B cell (primary cell): ENCODE measurements at regions not wholly inside any gene's neighbourhood (a gene's known extent, or its start where the extent isn't known, plus 50 kb on each side); places are given as distances from the start of the nearest gene placed in this dataset.

ENCODE experiments used
- CTCF ChIP-seq: fragments of 200-600 bp; IDR thresholded peaks from one replicate; pipeline ENCODE4 v1.8.0; 2022; ENCODE audit warnings: antibody characterized with exemption, mild to moderate bottlenecking
- EZH2 ChIP-seq: IDR thresholded peaks from 2 replicates; pipeline ENCODE4 v1.6.1; 2012; ENCODE audit warnings: borderline replicate concordance, low read depth, mild to moderate bottlenecking, moderate library complexity, low read length; ENCODE audit not compliant: insufficient read depth, poor library complexity, severe bottlenecking

- TF ChIP-seq CTCF: no peak
- no peak for TF ChIP-seq EZH2
Observed at GRCh38 chr6:19083801-19084200, 696.7 kb downstream of the RNF144B start.
